Suprapubic skin (tissue), 4 donors: ENCODE measurements at regions not wholly inside any gene's neighbourhood (a gene's known extent, or its start where the extent isn't known, plus 50 kb on each side); places are given as distances from the start of the nearest gene placed in this dataset.

Experiments
- DNase-seq, 2 donors: peaks; one replicate each; pipeline ENCODE4 v3.0.0-alpha.2; 2019; ENCODE audit warnings: low spot score in 2 of 2
- H3K27ac ChIP-seq: fragments of 200-600 bp; sonication (generic); one replicate; pipeline ENCODE4 v1.5.1; 2019
- H3K27me3 ChIP-seq: fragments of 200-600 bp; sonication (generic); one replicate; pipeline ENCODE4 v1.5.1; 2019
- H3K36me3 ChIP-seq: fragments of 200-600 bp; sonication (generic); one replicate; pipeline ENCODE4 v1.5.1; 2019
- H3K4me1 ChIP-seq: fragments of 200-600 bp; sonication (generic); one replicate; pipeline ENCODE4 v1.5.1; 2019
- H3K4me3 ChIP-seq: fragments of 200-600 bp; sonication (generic); one replicate; pipeline ENCODE4 v1.5.1; 2019; ENCODE audit warnings: mild to moderate bottlenecking
- H3K9me3 ChIP-seq: fragments of 200-600 bp; sonication (generic); one replicate; pipeline ENCODE4 v1.5.1; 2019
- CTCF ChIP-seq, 2 donors: fragments of 200-600 bp in 1 of 2; fragments of 450-650 bp in 1 of 2; sonication (generic) in 1 of 2; IDR thresholded peaks; one replicate each; pipeline ENCODE4 v1.5.1; 2016 to 2019; ENCODE audit warnings: antibody characterized with exemption in 2 of 2, mild to moderate bottlenecking in 1 of 2, moderate library complexity in 1 of 2
- EP300 ChIP-seq: sonication (generic); formaldehyde crosslinking; IDR thresholded peaks from one replicate; pipeline ENCODE4 v1.6.1; 2017; ENCODE audit warnings: antibody characterized with exemption
- POLR2A ChIP-seq, 2 donors: fragments of 450-650 bp; IDR thresholded peaks; one replicate each; pipeline ENCODE4 v1.6.1; 2017; ENCODE audit warnings: antibody characterized with exemption in 2 of 2, mild to moderate bottlenecking in 2 of 2, moderate library complexity in 2 of 2
- POLR2AphosphoS5 ChIP-seq, 3 donors: sonication (generic); formaldehyde crosslinking; IDR thresholded peaks; one replicate each; pipeline ENCODE4 v1.6.1; 2017; ENCODE audit warnings: antibody characterized with exemption in 3 of 3
- WGBS: methylation state at CpG from one replicate; pipeline ENCODE4 v1.1.5; 2018; 5-methylcytosine and 5-hydroxymethylcytosine counted together

GRCh38 chr14:38883127-38883526 lies 219.9 kb downstream of the SEC23A start:
- DNase-seq = no peak
- Histone ChIP-seq H3K27me3 (no peaks in the 10 kb centered on the region), H3K27ac (no peak overlapping the region), H3K4me3 (no peak overlapping the region), H3K4me1 (no peaks in the 10 kb centered on the region), H3K36me3 (no peaks in the 10 kb centered on the region), H3K9me3 (no peaks in the 10 kb centered on the region)
- 89% methylated on average over 3 of the region's 3 CpGs for WGBS
- TF ChIP-seq POLR2A (IDR thresholded peaks at IDR 0.05) (no peak), POLR2AphosphoS5 (IDR thresholded peaks at IDR 0.05) (no peak), CTCF (IDR thresholded peaks at IDR 0.05) (no peak), EP300 (no peak)

DNA sequence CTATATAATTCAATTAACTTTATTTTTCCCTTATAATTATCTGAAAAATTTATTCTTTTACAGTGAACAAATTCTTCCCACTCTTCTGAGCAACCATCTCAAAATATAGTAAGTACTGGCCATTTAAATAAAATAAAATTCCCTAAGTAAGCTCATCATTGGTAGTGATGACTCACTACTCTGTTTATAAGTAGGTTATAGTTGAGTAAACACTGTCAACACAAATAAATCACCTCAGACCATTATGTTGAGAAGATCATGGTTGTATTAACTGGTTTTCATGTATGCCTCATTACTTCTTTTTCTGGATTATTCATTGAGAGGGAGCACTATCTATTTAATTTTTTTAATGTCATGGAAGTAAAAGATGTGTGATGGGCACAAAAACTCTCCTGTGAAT lies 220.5 kb downstream of the SEC23A start:
- DNase-seq = no peak
- Histone ChIP-seq H3K27ac (no peak overlapping the region), H3K27me3 (no peaks in the 10 kb centered on the region), H3K4me3 (no peak overlapping the region), H3K4me1 (no peaks in the 10 kb centered on the region), H3K36me3 (no peaks in the 10 kb centered on the region), H3K9me3 (no peaks in the 10 kb centered on the region)
- no peak for TF ChIP-seq CTCF (IDR thresholded peaks at IDR 0.05)
- TF ChIP-seq POLR2AphosphoS5 (IDR thresholded peaks at IDR 0.05) = no peak
- TF ChIP-seq POLR2A (IDR thresholded peaks at IDR 0.05) = no peak
- no peak for TF ChIP-seq EP300

GRCh38 chr14:38880643-38881524 lies 222.2 kb downstream of the SEC23A start:
- WGBS = 60% methylated on average over 3 of the region's 3 CpGs
- no peak for TF ChIP-seq POLR2A (IDR thresholded peaks at IDR 0.05)
- TF ChIP-seq CTCF (IDR thresholded peaks at IDR 0.05) = no peak
- TF ChIP-seq EP300 = no peak
- TF ChIP-seq POLR2AphosphoS5 (IDR thresholded peaks at IDR 0.05) = no peak
- no peak overlapping the region for H3K4me3 ChIP-seq
- no peak for DNase-seq
- H3K9me3 ChIP-seq = no peaks in the 10 kb centered on the region
- H3K36me3 ChIP-seq = no peaks in the 10 kb centered on the region
- H3K27ac ChIP-seq = no peak overlapping the region
- no peaks in the 10 kb centered on the region for H3K27me3 ChIP-seq
- no peaks in the 10 kb centered on the region for H3K4me1 ChIP-seq

DNA sequence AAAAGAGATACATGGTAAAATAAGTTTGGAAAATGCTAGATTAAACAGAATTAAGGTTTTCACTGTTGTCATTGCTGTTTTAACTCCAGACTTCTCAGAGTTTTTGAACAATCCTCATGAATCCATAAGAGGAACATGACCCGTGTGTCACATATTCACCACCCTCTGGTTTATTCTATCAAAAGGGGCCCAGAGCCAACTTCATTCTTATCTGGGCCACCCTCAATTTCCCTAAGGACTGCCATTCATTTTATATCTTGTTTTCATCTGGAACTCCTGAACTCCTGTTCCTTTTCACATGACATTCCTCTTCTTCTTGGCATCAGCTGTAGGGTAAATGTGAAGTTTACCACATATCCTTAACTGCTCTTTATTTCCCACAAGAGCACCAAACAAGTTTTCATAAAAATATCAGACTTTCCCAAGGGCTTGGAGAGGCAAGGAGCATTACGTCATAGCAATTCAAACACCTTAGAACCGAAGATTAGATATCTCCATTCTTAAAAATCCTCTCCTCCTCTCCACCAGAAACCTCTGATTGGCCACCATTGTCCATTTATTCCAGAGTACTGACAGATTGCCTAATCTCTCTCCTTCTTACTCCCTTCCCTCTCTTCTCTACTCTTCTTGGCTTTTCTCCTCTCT lies 225.2 kb downstream of the SEC23A start:
- H3K4me3 ChIP-seq = no peak overlapping the region
- no peaks in the 10 kb centered on the region for H3K36me3 ChIP-seq
- no peaks in the 10 kb centered on the region for H3K4me1 ChIP-seq
- no peak for TF ChIP-seq CTCF (IDR thresholded peaks at IDR 0.05)
- TF ChIP-seq POLR2A (IDR thresholded peaks at IDR 0.05) = no peak
- TF ChIP-seq POLR2AphosphoS5 (IDR thresholded peaks at IDR 0.05) = no peak
- no peak for TF ChIP-seq EP300
- 67% methylated on average over 3 of the region's 3 CpGs for WGBS
- H3K27me3 ChIP-seq = no peaks in the 10 kb centered on the region
- H3K27ac ChIP-seq = no peak overlapping the region
- H3K9me3 ChIP-seq = no peaks in the 10 kb centered on the region
- DNase-seq = no peak

DNA sequence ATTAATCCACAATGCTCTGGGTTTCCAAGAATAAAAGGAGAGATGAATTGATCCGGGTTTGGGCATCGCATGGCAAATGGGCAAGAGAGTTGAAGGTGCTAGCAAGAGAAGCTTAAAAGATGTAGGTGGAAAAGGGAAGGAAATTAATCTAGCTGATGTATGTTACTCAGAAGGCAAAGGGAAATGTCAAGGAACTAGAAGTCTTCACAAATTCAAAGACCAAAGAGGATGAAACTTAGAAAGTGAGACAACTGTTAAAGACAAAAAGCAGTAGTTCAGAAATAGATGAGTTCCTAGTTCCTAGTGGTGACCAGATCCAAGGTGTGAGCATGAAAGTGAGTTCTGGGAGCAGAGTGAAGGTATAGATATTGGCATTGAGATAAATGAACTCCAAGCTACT lies 228.3 kb downstream of the SEC23A start:
- TF ChIP-seq EP300 (no peak), POLR2AphosphoS5 (IDR thresholded peaks at IDR 0.05) (no peak), POLR2A (IDR thresholded peaks at IDR 0.05) (no peak), CTCF (IDR thresholded peaks at IDR 0.05) (no peak)
- 94% methylated on average over 2 of the region's 2 CpGs for WGBS
- Histone ChIP-seq H3K4me3 (no peak overlapping the region), H3K27me3 (no peaks in the 10 kb centered on the region), H3K27ac (no peak overlapping the region), H3K9me3 (no peaks in the 10 kb centered on the region), H3K4me1 (no peaks in the 10 kb centered on the region), H3K36me3 (no peaks in the 10 kb centered on the region)
- no peak for DNase-seq
